MCF 10A (cell line): ENCODE measurements at regions not wholly inside any gene's neighbourhood (a gene's known extent, or its start where the extent isn't known, plus 50 kb on each side); places are given as distances from the start of the nearest gene placed in this dataset.

Experiments
- BruUV-seq: library from RNA; stranded (reverse); fragments of 400-500 nt; replicated peaks from 2 replicates; lab custom pipeline; 2021; lab: Mats Ljungman, UMichigan
- CTCF ChIA-PET: fragments of 300-600 bp; sonication (Branson Sonifier 250); formaldehyde crosslinking; extraction: SDS; loops from one replicate; lab custom pipeline; 2021; ENCODE audit warnings: antibody characterized with exemption, inconsistent platforms; lab: Yijun Ruan, JAX
- POLR2A ChIA-PET: fragments of 300-600, 350-650 bp; sonication (Branson Sonifier 250); formaldehyde crosslinking; extraction: SDS; loops from one replicate; lab custom pipeline; 2020; ENCODE audit warnings: antibody characterized with exemption, inconsistent platforms; lab: Yijun Ruan, JAX
- DNase-seq: peaks from one replicate; pipeline ENCODE4 v3.0.0-alpha.2; 2018; ENCODE audit not compliant: unreplicated experiment
- H3K27ac Mint-ChIP-seq: one replicate; pipeline ENCODE4 v1.8.0; 2022; ENCODE audit warnings: mild to moderate bottlenecking, low read depth, mixed read lengths; ENCODE audit not compliant: unreplicated experiment
- H3K27me3 Mint-ChIP-seq: one replicate; pipeline ENCODE4 v1.8.0; 2022; ENCODE audit warnings: mixed read lengths; ENCODE audit not compliant: insufficient read depth, unreplicated experiment
- H3K36me3 Mint-ChIP-seq: one replicate; pipeline ENCODE4 v1.8.0; 2022; ENCODE audit warnings: mild to moderate bottlenecking, moderate library complexity, mixed read lengths; ENCODE audit not compliant: insufficient read depth, unreplicated experiment
- H3K4me1 Mint-ChIP-seq: one replicate; pipeline ENCODE4 v1.8.0; 2022; ENCODE audit warnings: mixed read lengths; ENCODE audit not compliant: insufficient read depth, unreplicated experiment
- H3K4me3 Mint-ChIP-seq: one replicate; pipeline ENCODE4 v1.8.0; 2022; ENCODE audit warnings: mild to moderate bottlenecking, moderate library complexity, mixed read lengths; ENCODE audit not compliant: unreplicated experiment
- H3K9me3 Mint-ChIP-seq: one replicate; pipeline ENCODE4 v1.8.0; 2022; ENCODE audit warnings: mixed read lengths; ENCODE audit not compliant: unreplicated experiment
- intact Hi-C: fragments of 100-400 bp; cut with micrococcal nuclease; formaldehyde crosslinking; loops from 2 replicates; pipeline ENCODE4 v1.14.1; 2022
- TF ChIP-seq, protein P1 (sequence below): fragments of 200-600 bp; IDR thresholded peaks from one replicate; pipeline ENCODE4 v1.8.0; 2022; ENCODE audit warnings: antibody characterized with exemption, mild to moderate bottlenecking; ENCODE audit not compliant: unreplicated experiment

DNA sequence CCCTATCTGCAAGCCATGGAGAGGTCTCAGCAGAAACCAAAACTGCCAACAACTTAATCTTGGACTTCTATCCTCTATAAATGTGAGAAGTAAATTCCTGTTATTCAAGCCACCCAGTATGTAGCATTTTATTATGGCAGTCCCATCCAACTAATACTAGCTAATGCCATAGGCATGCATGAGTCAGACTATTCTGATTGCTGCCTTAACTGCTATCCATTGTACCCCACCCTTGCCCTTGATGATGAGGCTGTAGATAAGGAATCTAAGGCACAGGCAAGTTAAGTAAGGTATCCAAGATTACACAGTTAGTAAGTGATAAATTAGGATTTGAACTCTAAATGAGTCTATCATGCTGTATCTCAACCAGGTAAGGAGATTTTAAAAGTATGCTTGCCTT lies 223.0 kb downstream of the UBE2E3 start:
- POLR2A ChIA-PET: no interaction called here
- Mint-ChIP-seq H3K36me3 (no peaks in the 10 kb centered on the region), H3K4me3 (no peak overlapping the region), H3K27ac (no peak overlapping the region), H3K27me3 (no peaks in the 10 kb centered on the region), H3K9me3 (no peaks in the 10 kb centered on the region), H3K4me1 (peaks cover 7% of the 10 kb centered on the region)
- CTCF ChIA-PET: interaction anchor here (0.6 kb wide), 1 partner anchor 283 kb away, joined by 3 read pairs; no protein-coding TSS in a partner anchor
- no TSS peak for BruUV-seq
- intact Hi-C loops: no loop called here
- DNase-seq: peak; percentile 47
- TF ChIP-seq, protein P1, sequence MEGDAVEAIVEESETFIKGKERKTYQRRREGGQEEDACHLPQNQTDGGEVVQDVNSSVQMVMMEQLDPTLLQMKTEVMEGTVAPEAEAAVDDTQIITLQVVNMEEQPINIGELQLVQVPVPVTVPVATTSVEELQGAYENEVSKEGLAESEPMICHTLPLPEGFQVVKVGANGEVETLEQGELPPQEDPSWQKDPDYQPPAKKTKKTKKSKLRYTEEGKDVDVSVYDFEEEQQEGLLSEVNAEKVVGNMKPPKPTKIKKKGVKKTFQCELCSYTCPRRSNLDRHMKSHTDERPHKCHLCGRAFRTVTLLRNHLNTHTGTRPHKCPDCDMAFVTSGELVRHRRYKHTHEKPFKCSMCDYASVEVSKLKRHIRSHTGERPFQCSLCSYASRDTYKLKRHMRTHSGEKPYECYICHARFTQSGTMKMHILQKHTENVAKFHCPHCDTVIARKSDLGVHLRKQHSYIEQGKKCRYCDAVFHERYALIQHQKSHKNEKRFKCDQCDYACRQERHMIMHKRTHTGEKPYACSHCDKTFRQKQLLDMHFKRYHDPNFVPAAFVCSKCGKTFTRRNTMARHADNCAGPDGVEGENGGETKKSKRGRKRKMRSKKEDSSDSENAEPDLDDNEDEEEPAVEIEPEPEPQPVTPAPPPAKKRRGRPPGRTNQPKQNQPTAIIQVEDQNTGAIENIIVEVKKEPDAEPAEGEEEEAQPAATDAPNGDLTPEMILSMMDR: no peak

DNA sequence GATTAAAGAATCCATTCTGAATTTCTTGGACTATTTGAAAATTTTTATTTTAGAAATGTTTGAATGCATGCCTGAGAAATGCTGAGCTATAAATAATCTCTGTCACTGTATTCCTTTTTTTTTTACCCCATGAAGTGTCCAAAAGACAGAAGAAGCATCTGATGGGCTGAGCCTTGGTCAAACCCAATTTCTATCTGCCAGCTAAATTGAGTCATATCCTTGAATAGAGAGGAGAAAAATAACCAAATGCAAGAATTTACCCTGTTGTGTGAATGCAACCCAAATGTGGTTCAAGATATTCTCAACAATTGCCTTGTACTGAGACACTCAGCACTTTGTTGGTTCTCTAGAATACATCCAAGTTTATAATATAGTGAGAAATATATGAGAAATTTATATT lies 223.5 kb downstream of the UBE2E3 start:
- no peak for DNase-seq
- BruUV-seq: no TSS peak
- intact Hi-C loops: no loop called here
- Mint-ChIP-seq H3K4me1 (peaks cover 7% of the 10 kb centered on the region), H3K9me3 (no peaks in the 10 kb centered on the region), H3K36me3 (no peaks in the 10 kb centered on the region), H3K27ac (no peak overlapping the region), H3K4me3 (no peak overlapping the region), H3K27me3 (no peaks in the 10 kb centered on the region)
- ChIA-PET CTCF (interaction anchor here (0.6 kb wide), 1 partner anchor 282 kb away, joined by 3 read pairs; no protein-coding TSS in a partner anchor), POLR2A (no interaction called here)
- TF ChIP-seq, protein P1: no peak

DNA sequence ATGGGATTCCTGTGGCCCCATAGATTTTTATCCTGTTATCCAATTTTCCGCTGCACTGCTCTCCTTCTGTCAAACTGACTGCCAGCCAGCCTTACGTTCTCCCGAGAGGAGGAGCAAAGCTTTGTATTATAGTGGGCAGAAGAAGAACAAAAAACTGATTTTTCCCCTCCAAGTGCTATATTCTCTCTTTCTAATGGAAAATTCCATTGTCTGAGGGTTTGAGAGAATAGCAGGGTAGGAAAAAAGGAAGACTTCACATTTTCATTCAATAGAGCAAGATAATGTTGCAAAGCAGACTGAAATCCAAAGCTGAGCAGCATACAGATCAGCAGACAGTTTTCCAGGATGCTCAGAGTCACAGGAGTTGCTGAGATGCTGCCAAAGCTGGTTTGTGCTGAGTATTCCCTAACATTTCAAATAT lies 238.0 kb downstream of the UBE2E3 start:
- Mint-ChIP-seq H3K4me1 (no peaks in the 10 kb centered on the region), H3K9me3 (no peaks in the 10 kb centered on the region), H3K27me3 (no peaks in the 10 kb centered on the region), H3K4me3 (no peak overlapping the region), H3K27ac (no peak overlapping the region), H3K36me3 (no peaks in the 10 kb centered on the region)
- ChIA-PET POLR2A (no interaction called here), CTCF (interaction anchor here (1.0 kb wide), 1 partner anchor 13 kb away, joined by 3 read pairs; no protein-coding TSS in a partner anchor)
- BruUV-seq: no TSS peak
- intact Hi-C loops: no loop called here
- TF ChIP-seq, protein P1: no peak
- no peak for DNase-seq

DNA sequence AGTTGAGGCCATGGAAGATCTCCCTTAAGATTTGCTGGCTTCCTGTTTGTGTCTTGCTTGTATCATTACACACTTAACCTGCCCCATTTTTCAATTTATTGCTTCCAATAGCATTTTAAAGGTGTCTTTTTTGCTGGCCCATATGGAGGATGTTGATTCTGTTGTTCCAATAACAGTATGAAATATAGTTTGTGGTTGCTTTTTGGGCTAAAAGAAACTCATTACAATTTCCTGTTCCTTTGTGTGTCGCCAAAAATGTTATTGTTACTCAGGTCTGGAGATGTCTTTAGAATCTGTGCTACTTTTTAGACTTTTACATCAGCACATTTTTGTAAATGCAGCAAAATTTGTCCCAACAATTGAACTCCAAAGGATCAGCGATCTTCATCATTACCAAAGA lies 234.0 kb upstream of the ITGA4 start:
- H3K27me3 Mint-ChIP-seq: no peaks in the 10 kb centered on the region
- intact Hi-C loops: no loop called here
- H3K27ac Mint-ChIP-seq: no peak overlapping the region
- DNase-seq: no peak
- BruUV-seq: no TSS peak
- TF ChIP-seq, protein P1: no peak
- ChIA-PET CTCF (no interaction called here), POLR2A (no interaction called here)
- H3K4me1 Mint-ChIP-seq: no peaks in the 10 kb centered on the region
- H3K9me3 Mint-ChIP-seq: no peaks in the 10 kb centered on the region
- no peaks in the 10 kb centered on the region for H3K36me3 Mint-ChIP-seq
- H3K4me3 Mint-ChIP-seq: no peak overlapping the region
